Neural crest cell (in vitro differentiated cells): ENCODE measurements at regions not wholly inside any gene's neighbourhood (a gene's known extent, or its start where the extent isn't known, plus 50 kb on each side); places are given as distances from the start of the nearest gene placed in this dataset.
A peak's percentile ranks its signal among the peaks of the same experiment; 100 is the strongest.

Experiments
- DNase-seq: peaks from one replicate; pipeline ENCODE4 v3.0.0; 2021; ENCODE audit warnings: low read depth, mixed read lengths, low spot score
- H3K27ac Mint-ChIP-seq: one replicate; pipeline ENCODE4 v1.8.0; 2021; ENCODE audit warnings: mild to moderate bottlenecking, mixed read lengths; ENCODE audit not compliant: unreplicated experiment
- H3K27me3 Mint-ChIP-seq: 2 replicates; pipeline ENCODE4 v1.8.0; 2021; ENCODE audit warnings: low read depth, mild to moderate bottlenecking, mixed read lengths
- H3K36me3 Mint-ChIP-seq: 2 replicates; pipeline ENCODE4 v1.8.0; 2021; ENCODE audit warnings: low read depth, mild to moderate bottlenecking, mixed read lengths
- H3K4me1 Mint-ChIP-seq: 2 replicates; pipeline ENCODE4 v1.8.0; 2021; ENCODE audit warnings: mixed read lengths
- H3K4me3 Mint-ChIP-seq: one replicate; pipeline ENCODE4 v1.8.0; 2021; ENCODE audit warnings: mild to moderate bottlenecking, mixed read lengths
- H3K9me3 Mint-ChIP-seq: 2 replicates; pipeline ENCODE4 v1.8.0; 2021; ENCODE audit warnings: mixed read lengths
- TF ChIP-seq, protein P1 (sequence below): fragments of 200-600 bp; sonication (generic); conservative IDR thresholded peaks from 2 replicates; pipeline ENCODE4 v1.5.0; 2021; ENCODE audit warnings: antibody characterized with exemption, mild to moderate bottlenecking

GRCh38 chrX:20455001-20455400 is 188.3 kb upstream of the RPS6KA3 start:
- TF ChIP-seq, protein P1, sequence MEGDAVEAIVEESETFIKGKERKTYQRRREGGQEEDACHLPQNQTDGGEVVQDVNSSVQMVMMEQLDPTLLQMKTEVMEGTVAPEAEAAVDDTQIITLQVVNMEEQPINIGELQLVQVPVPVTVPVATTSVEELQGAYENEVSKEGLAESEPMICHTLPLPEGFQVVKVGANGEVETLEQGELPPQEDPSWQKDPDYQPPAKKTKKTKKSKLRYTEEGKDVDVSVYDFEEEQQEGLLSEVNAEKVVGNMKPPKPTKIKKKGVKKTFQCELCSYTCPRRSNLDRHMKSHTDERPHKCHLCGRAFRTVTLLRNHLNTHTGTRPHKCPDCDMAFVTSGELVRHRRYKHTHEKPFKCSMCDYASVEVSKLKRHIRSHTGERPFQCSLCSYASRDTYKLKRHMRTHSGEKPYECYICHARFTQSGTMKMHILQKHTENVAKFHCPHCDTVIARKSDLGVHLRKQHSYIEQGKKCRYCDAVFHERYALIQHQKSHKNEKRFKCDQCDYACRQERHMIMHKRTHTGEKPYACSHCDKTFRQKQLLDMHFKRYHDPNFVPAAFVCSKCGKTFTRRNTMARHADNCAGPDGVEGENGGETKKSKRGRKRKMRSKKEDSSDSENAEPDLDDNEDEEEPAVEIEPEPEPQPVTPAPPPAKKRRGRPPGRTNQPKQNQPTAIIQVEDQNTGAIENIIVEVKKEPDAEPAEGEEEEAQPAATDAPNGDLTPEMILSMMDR, result no peak
- Mint-ChIP-seq H3K4me3 (no peak overlapping the region), H3K36me3 (peaks cover 3% of the 10 kb centered on the region), H3K27ac (no peak overlapping the region), H3K27me3 (no peaks in the 10 kb centered on the region), H3K4me1 (no peaks in the 10 kb centered on the region), H3K9me3 (peaks cover 14% of the 10 kb centered on the region)
- no peak for DNase-seq

GRCh38 chrX:20454117-20454516 is 187.4 kb upstream of the RPS6KA3 start:
- Mint-ChIP-seq H3K27ac (no peak overlapping the region), H3K9me3 (peaks cover 14% of the 10 kb centered on the region), H3K36me3 (peaks cover 3% of the 10 kb centered on the region), H3K27me3 (no peaks in the 10 kb centered on the region), H3K4me3 (no peak overlapping the region), H3K4me1 (no peaks in the 10 kb centered on the region)
- no peak for DNase-seq
- TF ChIP-seq, protein P1, result no peak

DNA sequence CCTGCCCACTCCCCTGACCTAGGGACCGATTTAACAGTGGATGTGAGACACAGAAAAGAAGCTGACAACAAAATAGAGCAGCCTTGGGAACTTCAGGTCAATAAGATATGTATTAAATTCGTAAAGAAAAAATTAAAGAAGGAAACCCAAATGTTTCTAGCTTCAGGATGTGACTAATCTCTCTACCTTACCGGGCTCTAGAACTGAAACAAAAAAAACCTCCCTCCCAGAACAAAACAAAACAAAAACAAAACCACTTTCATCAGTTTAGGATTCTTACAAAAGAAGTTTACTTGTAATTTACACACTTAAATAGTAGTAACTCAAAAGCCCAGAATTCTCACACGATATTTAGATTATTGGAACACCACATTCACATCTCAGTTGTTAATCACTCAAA is 185.8 kb upstream of the RPS6KA3 start:
- H3K27ac Mint-ChIP-seq, result no peak overlapping the region
- peaks cover 3% of the 10 kb centered on the region for H3K36me3 Mint-ChIP-seq
- no peak for DNase-seq
- no peaks in the 10 kb centered on the region for H3K27me3 Mint-ChIP-seq
- no peaks in the 10 kb centered on the region for H3K4me1 Mint-ChIP-seq
- TF ChIP-seq, protein P1, result no peak
- peaks cover 14% of the 10 kb centered on the region for H3K9me3 Mint-ChIP-seq
- H3K4me3 Mint-ChIP-seq, result no peak overlapping the region

- H3K4me1 Mint-ChIP-seq, result no peaks in the 10 kb centered on the region
- H3K4me3 Mint-ChIP-seq, result no peak overlapping the region
- TF ChIP-seq, protein P1, result no peak
- H3K27ac Mint-ChIP-seq, result no peak overlapping the region
- H3K36me3 Mint-ChIP-seq, result peaks cover 3% of the 10 kb centered on the region
- peaks cover 14% of the 10 kb centered on the region for H3K9me3 Mint-ChIP-seq
- no peaks in the 10 kb centered on the region for H3K27me3 Mint-ChIP-seq
- no peak for DNase-seq
Measured at GRCh38 chrX:20451929-20452328, 185.2 kb upstream of the RPS6KA3 start.

DNA sequence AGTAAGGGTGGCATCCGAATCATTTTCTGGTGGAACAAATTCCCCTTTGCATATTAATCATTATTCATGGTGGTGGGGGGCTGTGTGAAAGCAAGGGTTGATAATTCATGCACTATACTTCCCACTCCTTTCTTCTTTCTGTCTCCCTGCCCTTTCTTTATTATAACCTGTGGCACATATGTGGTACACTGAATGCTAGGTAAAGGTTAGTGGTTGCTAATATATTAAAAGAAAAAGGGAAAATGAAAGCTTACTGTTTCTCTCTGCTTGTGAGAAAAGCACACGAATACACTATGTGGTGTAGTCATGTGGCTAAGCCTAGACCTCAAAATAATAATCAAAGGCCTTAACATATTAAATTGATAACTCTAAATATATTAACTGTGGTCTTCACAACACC is 178.4 kb upstream of the RPS6KA3 start:
- DNase-seq, result no peak
- Mint-ChIP-seq H3K36me3 (no peaks in the 10 kb centered on the region), H3K4me3 (no peak overlapping the region), H3K4me1 (peaks cover 4% of the 10 kb centered on the region), H3K27ac (no peak overlapping the region), H3K9me3 (no peaks in the 10 kb centered on the region), H3K27me3 (peaks cover 4% of the 10 kb centered on the region)
- TF ChIP-seq, protein P1, result no peak

- H3K4me3 Mint-ChIP-seq, result no peak overlapping the region
- H3K36me3 Mint-ChIP-seq, result no peaks in the 10 kb centered on the region
- no peak overlapping the region for H3K27ac Mint-ChIP-seq
- H3K4me1 Mint-ChIP-seq, result peaks cover 7% of the 10 kb centered on the region
- H3K27me3 Mint-ChIP-seq, result peaks cover 4% of the 10 kb centered on the region
- TF ChIP-seq, protein P1, result peak; percentile 71
- H3K9me3 Mint-ChIP-seq, result no peaks in the 10 kb centered on the region
- DNase-seq, result peak; percentile 56
Measured at GRCh38 chrX:20442597-20442996, 175.9 kb upstream of the RPS6KA3 start.
